ENCODE measurements at regions not wholly inside any gene's neighbourhood (a gene's known extent, or its start where the extent isn't known, plus 50 kb on each side); places are given as distances from the start of the nearest gene placed in this dataset.

DNA sequence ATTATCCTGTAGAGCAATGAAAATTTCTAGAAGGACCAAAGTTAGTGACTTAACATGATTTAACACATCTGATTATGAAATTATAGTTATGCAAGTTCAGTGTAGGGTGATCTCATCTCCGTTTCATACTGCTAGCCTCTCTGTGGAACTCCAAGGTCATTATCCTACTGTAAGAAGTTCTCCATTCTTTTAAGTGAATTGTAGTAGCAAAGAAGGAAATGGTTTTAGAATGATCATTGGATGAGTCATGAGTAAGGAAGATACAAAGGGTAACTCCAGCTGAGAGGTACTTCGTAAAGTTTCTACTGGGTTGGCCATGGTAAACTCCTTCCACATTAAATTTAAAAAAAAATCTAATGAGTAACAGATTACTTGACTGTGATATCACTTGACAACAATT, 215.0 kb upstream of the GIMD1 start:
- Histone ChIP-seq H3K27me3 (ENCODE audit: control insufficient read depth, insufficient read depth, low read length, poor library complexity, severe bottlenecking) (no peaks in the 10 kb centered on the region), H3K27ac (ENCODE audit: low read depth, low read length) (no peak overlapping the region), H3K36me3 (ENCODE audit: control insufficient read depth, insufficient read depth, low read length) (no peaks in the 10 kb centered on the region), H3K4me3 (ENCODE audit: low read length) (no peak overlapping the region), H3K9me3 (ENCODE audit: control insufficient read depth, low read length) (no peaks in the 10 kb centered on the region), H3K4me1 (ENCODE audit: control insufficient read depth, insufficient read depth, low read length) (peaks cover 4% of the 10 kb centered on the region), H3K9ac (ENCODE audit: extremely low read depth, low read length, poor library complexity, severe bottlenecking) (no peak overlapping the region)
- H3K27ac Mint-ChIP-seq, result no peak overlapping the region
- no peaks in the 10 kb centered on the region for H3K27me3 Mint-ChIP-seq (ENCODE audit: insufficient read depth)
- DNase-seq, result no peak
- TF ChIP-seq, protein P1, sequence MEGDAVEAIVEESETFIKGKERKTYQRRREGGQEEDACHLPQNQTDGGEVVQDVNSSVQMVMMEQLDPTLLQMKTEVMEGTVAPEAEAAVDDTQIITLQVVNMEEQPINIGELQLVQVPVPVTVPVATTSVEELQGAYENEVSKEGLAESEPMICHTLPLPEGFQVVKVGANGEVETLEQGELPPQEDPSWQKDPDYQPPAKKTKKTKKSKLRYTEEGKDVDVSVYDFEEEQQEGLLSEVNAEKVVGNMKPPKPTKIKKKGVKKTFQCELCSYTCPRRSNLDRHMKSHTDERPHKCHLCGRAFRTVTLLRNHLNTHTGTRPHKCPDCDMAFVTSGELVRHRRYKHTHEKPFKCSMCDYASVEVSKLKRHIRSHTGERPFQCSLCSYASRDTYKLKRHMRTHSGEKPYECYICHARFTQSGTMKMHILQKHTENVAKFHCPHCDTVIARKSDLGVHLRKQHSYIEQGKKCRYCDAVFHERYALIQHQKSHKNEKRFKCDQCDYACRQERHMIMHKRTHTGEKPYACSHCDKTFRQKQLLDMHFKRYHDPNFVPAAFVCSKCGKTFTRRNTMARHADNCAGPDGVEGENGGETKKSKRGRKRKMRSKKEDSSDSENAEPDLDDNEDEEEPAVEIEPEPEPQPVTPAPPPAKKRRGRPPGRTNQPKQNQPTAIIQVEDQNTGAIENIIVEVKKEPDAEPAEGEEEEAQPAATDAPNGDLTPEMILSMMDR (conservative IDR thresholded peaks at IDR 0.05), result no peak
- peaks cover 7% of the 10 kb centered on the region for H3K4me1 Mint-ChIP-seq
- H3K36me3 Mint-ChIP-seq (ENCODE audit: low read depth), result no peaks in the 10 kb centered on the region
- no peak overlapping the region for H3K4me3 Mint-ChIP-seq
- WGBS, 2 experiments (ENCODE audit: insufficient coverage in 1 of 2, insufficient read length in 1 of 2), result 84% methylated on average over 2 of the region's 2 CpGs; no CpG with 5 or more reads in 1 of the 2 experiments
- H3K9me3 Mint-ChIP-seq, result no peaks in the 10 kb centered on the region

DNA sequence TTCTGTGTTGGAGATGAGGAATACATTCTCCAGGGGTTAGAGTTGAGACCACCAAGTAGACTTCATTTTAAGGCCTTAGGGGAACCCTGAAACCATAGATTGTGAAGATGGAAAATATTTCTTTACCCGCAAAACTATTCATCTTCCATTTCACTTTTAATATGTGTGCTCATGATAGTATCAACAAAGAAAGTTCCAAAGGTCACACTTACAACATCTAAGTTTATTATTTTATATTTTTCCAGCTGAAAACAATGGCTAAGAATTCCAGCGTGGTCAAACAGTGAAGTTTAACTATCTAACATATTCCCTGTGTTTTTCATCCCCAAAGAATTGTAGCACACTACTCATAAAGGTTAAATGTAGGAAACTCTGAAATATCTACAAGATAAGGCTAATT, 214.5 kb upstream of the GIMD1 start:
- H3K4me3 ChIP-seq (ENCODE audit: low read length), result no peak overlapping the region
- TF ChIP-seq, protein P1 (conservative IDR thresholded peaks at IDR 0.05), result no peak
- Mint-ChIP-seq H3K4me3 (no peak overlapping the region), H3K9me3 (no peaks in the 10 kb centered on the region), H3K4me1 (peaks cover 10% of the 10 kb centered on the region), H3K36me3 (ENCODE audit: low read depth) (no peaks in the 10 kb centered on the region), H3K27me3 (ENCODE audit: insufficient read depth) (no peaks in the 10 kb centered on the region), H3K27ac (peak overlapping the region; percentile 17)
- WGBS, 2 experiments (ENCODE audit: insufficient coverage in 1 of 2, insufficient read length in 1 of 2), result 96% methylated on average over 1 of the region's 2 CpGs; no CpG with 5 or more reads in 1 of the 2 experiments
- DNase-seq, result no peak
- no peaks in the 10 kb centered on the region for H3K36me3 ChIP-seq (ENCODE audit: control insufficient read depth, insufficient read depth, low read length)
- H3K9me3 ChIP-seq (ENCODE audit: control insufficient read depth, low read length), result no peaks in the 10 kb centered on the region
- peaks cover 4% of the 10 kb centered on the region for H3K4me1 ChIP-seq (ENCODE audit: control insufficient read depth, insufficient read depth, low read length)
- H3K27me3 ChIP-seq (ENCODE audit: control insufficient read depth, insufficient read depth, low read length, poor library complexity, severe bottlenecking), result no peaks in the 10 kb centered on the region
- no peak overlapping the region for H3K27ac ChIP-seq (ENCODE audit: low read depth, low read length)
- no peak overlapping the region for H3K9ac ChIP-seq (ENCODE audit: extremely low read depth, low read length, poor library complexity, severe bottlenecking)

DNA sequence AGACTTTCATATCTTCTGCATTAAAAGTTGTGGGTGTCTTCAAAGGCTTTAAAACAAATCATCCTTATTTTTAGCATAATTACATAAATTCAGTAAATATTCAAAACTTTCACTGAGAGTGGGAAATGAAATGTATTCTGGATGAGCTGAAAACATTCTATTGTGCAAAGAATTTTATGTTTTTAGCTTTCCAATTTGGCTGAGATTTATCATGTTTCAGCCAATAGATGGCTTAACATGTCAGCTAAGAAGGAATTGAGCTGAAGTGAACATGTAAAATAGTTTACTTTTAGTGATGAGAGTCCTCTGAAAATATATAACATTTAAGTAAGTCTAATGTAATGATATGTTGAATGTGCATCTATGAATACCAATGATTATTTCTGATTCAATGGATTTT, 213.5 kb upstream of the GIMD1 start:
- TF ChIP-seq, protein P1 (conservative IDR thresholded peaks at IDR 0.05), result no peak
- no peaks in the 10 kb centered on the region for H3K36me3 ChIP-seq (ENCODE audit: control insufficient read depth, insufficient read depth, low read length)
- Mint-ChIP-seq H3K27me3 (ENCODE audit: insufficient read depth) (no peaks in the 10 kb centered on the region), H3K27ac (no peak overlapping the region), H3K4me3 (no peak overlapping the region), H3K9me3 (no peaks in the 10 kb centered on the region), H3K36me3 (ENCODE audit: low read depth) (no peaks in the 10 kb centered on the region), H3K4me1 (peaks cover 10% of the 10 kb centered on the region)
- no peak overlapping the region for H3K27ac ChIP-seq (ENCODE audit: low read depth, low read length)
- no peak overlapping the region for H3K9ac ChIP-seq (ENCODE audit: extremely low read depth, low read length, poor library complexity, severe bottlenecking)
- no peaks in the 10 kb centered on the region for H3K9me3 ChIP-seq (ENCODE audit: control insufficient read depth, low read length)
- no peak overlapping the region for H3K4me3 ChIP-seq (ENCODE audit: low read length)
- peaks cover 4% of the 10 kb centered on the region for H3K4me1 ChIP-seq (ENCODE audit: control insufficient read depth, insufficient read depth, low read length)
- no peaks in the 10 kb centered on the region for H3K27me3 ChIP-seq (ENCODE audit: control insufficient read depth, insufficient read depth, low read length, poor library complexity, severe bottlenecking)
- no peak for DNase-seq

Measured in endodermal cell (in vitro differentiated cells).